ENCODE measurements at regions not wholly inside any gene's neighbourhood (a gene's known extent, or its start where the extent isn't known, plus 50 kb on each side); places are given as distances from the start of the nearest gene placed in this dataset.
"Not testable (repeated sequence)": the region's sequence is repeated elsewhere in the genome, so short reads cannot be mapped to it uniquely, and the experiment has no call there.

- no peaks in the 10 kb centered on the region for H3K4me1 Mint-ChIP-seq (ENCODE audit: low read depth)
- H3K27me3 Mint-ChIP-seq (ENCODE audit: low read depth): no peaks in the 10 kb centered on the region
- H3K4me3 Mint-ChIP-seq: no peak overlapping the region
- peaks cover 3% of the 10 kb centered on the region for H3K9me3 Mint-ChIP-seq
- no peaks in the 10 kb centered on the region for H3K36me3 Mint-ChIP-seq (ENCODE audit: low read depth)
- H3K27ac Mint-ChIP-seq: no peak overlapping the region
These were observed 116.5 kb upstream of the OTOS start for GRCh38 chr2:240256704-240257637.

- Mint-ChIP-seq H3K4me1 (ENCODE audit: low read depth) (no peaks in the 10 kb centered on the region), H3K27me3 (ENCODE audit: low read depth) (no peaks in the 10 kb centered on the region), H3K36me3 (ENCODE audit: low read depth) (no peaks in the 10 kb centered on the region), H3K9me3 (peaks cover 7% of the 10 kb centered on the region), H3K4me3 (no peak overlapping the region), H3K27ac (no peak overlapping the region)
These were observed 117.6 kb upstream of the OTOS start for GRCh38 chr2:240257940-240258580.

GRCh38 chr2:240258685-240259084 lies 118.2 kb upstream of the OTOS start:
- no peak overlapping the region for H3K27ac Mint-ChIP-seq
- no peaks in the 10 kb centered on the region for H3K27me3 Mint-ChIP-seq (ENCODE audit: low read depth)
- H3K4me1 Mint-ChIP-seq (ENCODE audit: low read depth): no peaks in the 10 kb centered on the region
- H3K4me3 Mint-ChIP-seq: no peak overlapping the region
- no peaks in the 10 kb centered on the region for H3K36me3 Mint-ChIP-seq (ENCODE audit: low read depth)
- H3K9me3 Mint-ChIP-seq: peaks cover 7% of the 10 kb centered on the region

DNA sequence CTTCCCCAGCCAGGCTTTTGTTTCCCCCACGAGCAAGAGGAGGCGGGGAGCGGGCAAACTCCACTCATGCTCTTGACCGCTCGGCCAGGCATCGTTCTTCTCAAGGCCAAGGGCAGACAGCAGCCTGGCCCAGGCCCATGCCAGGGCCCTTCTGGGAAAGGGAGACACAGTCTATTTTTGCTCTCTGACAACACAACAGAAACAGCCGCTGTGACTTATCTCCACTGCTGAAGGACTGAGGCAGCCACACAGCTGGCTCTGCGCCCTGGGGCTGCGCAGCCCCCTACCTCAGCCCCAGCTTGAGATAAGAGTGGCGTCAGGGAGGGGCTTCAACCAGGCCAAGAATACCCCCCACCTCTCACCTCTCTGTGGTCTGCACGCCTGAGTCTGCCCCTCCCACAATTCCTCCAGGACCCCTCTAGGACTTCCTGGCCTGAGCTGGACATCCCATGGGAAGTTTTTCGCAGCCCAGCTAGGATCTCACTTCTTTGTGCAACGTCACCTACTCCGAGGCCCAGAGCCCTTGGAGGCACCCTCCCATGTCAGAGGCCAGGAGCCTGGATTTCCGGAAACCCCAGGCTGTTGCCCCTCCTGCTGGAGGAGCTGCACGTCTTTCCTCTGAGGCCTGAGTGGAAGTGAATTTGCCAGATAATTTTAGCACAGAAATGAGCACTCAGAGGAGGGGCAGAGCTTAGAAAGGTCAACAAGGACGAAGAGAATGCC lies 118.9 kb upstream of the OTOS start:
- Mint-ChIP-seq H3K36me3 (ENCODE audit: low read depth) (no peaks in the 10 kb centered on the region), H3K27me3 (ENCODE audit: low read depth) (no peaks in the 10 kb centered on the region), H3K27ac (no peak overlapping the region), H3K9me3 (peaks cover 10% of the 10 kb centered on the region), H3K4me3 (no peak overlapping the region), H3K4me1 (ENCODE audit: low read depth) (no peaks in the 10 kb centered on the region)

- Mint-ChIP-seq H3K9me3 (peaks cover 10% of the 10 kb centered on the region), H3K4me1 (ENCODE audit: low read depth) (no peaks in the 10 kb centered on the region), H3K4me3 (no peak overlapping the region), H3K27me3 (ENCODE audit: low read depth) (no peaks in the 10 kb centered on the region), H3K27ac (no peak overlapping the region), H3K36me3 (ENCODE audit: low read depth) (no peaks in the 10 kb centered on the region)
These were observed 119.6 kb upstream of the OTOS start for GRCh38 chr2:240259924-240260529.

GRCh38 chr2:240260664-240261063 lies 120.2 kb upstream of the OTOS start:
- H3K4me3 Mint-ChIP-seq: no peak overlapping the region
- H3K27ac Mint-ChIP-seq: no peak overlapping the region
- H3K27me3 Mint-ChIP-seq (ENCODE audit: low read depth): no peaks in the 10 kb centered on the region
- H3K4me1 Mint-ChIP-seq (ENCODE audit: low read depth): no peaks in the 10 kb centered on the region
- no peaks in the 10 kb centered on the region for H3K36me3 Mint-ChIP-seq (ENCODE audit: low read depth)
- H3K9me3 Mint-ChIP-seq: peaks cover 10% of the 10 kb centered on the region

DNA sequence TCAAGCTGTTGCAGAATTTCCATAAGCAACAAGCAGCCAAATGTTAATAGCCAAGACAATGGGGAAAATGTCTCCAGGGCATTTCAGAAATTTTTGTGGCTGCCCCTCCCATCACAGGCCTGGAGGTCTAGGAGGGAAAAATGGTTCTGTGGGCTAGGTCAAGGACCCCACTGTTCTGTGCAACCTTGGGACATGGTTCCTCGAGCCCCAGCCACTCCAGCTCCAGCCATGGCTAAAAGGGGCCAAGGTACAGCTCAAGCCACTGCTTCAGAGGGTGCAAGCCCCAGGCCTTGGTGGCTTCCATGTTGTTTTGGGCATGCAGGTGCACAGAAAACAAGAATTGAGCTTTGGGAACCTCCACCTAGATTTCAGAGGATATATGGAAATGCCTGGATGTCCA lies 122.1 kb upstream of the OTOS start:
- not testable (repeated sequence) for H3K9me3 Mint-ChIP-seq; H3K36me3 Mint-ChIP-seq (ENCODE audit: low read depth); H3K4me1 Mint-ChIP-seq (ENCODE audit: low read depth); H3K27me3 Mint-ChIP-seq (ENCODE audit: low read depth); H3K4me3 Mint-ChIP-seq; H3K27ac Mint-ChIP-seq

GRCh38 chr2:240269380-240269779 lies 128.9 kb upstream of the OTOS start:
- H3K27me3 Mint-ChIP-seq (ENCODE audit: low read depth): peaks cover 33% of the 10 kb centered on the region
- no peaks in the 10 kb centered on the region for H3K4me1 Mint-ChIP-seq (ENCODE audit: low read depth)
- H3K27ac Mint-ChIP-seq: no peak overlapping the region
- no peak overlapping the region for H3K4me3 Mint-ChIP-seq
- peaks cover 8% of the 10 kb centered on the region for H3K9me3 Mint-ChIP-seq
- H3K36me3 Mint-ChIP-seq (ENCODE audit: low read depth): no peaks in the 10 kb centered on the region

DNA sequence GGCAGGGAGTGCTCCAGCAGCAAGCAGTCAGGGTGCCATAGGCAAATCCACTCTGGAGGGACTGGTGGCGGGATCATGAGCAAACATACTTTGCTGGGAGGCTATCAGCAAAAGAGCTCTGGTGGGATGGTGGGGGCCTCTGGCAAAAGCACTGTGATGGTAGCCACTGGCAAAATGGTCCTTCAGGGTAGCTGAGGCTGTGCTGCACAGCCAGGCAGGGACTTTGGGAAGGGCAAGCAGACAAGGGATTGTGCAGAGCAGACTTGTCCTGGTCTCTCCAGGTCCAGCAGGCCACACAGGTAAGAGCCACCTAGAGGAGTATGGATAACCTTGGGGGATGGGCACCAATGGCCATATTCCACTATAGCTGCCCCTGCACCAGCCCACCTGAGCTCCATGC lies 129.4 kb upstream of the OTOS start:
- Mint-ChIP-seq H3K9me3 (peaks cover 8% of the 10 kb centered on the region), H3K4me3 (no peak overlapping the region), H3K27ac (no peak overlapping the region), H3K36me3 (ENCODE audit: low read depth) (no peaks in the 10 kb centered on the region), H3K4me1 (ENCODE audit: low read depth) (no peaks in the 10 kb centered on the region), H3K27me3 (ENCODE audit: low read depth) (peaks cover 38% of the 10 kb centered on the region)

DNA sequence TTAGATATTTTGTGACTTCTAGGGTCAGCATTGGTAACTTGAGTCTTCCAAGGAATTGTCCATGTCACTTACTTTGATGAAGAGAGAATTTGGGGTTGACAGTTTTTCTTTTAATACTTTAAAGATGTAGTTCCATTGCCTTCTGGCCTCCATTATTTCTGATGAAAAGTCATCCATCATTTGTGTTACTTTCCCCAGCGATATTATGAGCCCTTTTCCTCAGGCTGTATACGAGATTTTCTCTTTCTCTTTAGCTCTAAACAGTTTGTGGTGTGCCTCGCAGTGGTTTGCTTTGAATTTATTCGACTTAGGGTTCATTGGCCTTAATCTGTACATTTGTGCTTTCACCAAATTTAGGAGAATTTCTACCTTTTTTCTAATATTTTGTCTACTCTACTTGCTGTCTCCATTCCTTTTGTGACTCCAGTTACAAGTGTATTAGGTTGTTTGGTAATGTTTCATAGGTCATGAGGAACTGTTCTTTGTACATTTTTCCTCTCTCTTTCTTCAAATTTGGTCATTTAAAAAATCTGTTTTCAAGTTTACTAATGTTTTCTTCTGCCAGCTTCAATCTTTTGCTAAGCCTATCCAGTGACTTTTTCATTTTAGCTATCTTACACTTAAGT lies 131.4 kb upstream of the OTOS start:
- Mint-ChIP-seq H3K27me3 (ENCODE audit: low read depth) (peaks cover 44% of the 10 kb centered on the region), H3K9me3 (peaks cover 8% of the 10 kb centered on the region)

GRCh38 chr2:240275386-240275785 lies 134.9 kb upstream of the OTOS start:
- H3K9me3 Mint-ChIP-seq: peaks cover 8% of the 10 kb centered on the region
- H3K36me3 Mint-ChIP-seq (ENCODE audit: low read depth): no peaks in the 10 kb centered on the region
- peaks cover 50% of the 10 kb centered on the region for H3K27me3 Mint-ChIP-seq (ENCODE audit: low read depth)
- H3K4me3 Mint-ChIP-seq: no peak overlapping the region
- no peaks in the 10 kb centered on the region for H3K4me1 Mint-ChIP-seq (ENCODE audit: low read depth)
- no peak overlapping the region for H3K27ac Mint-ChIP-seq

More for the DNA sequence above, 131.4 kb upstream of the OTOS start:
- no peaks in the 10 kb centered on the region for H3K4me1 Mint-ChIP-seq (ENCODE audit: low read depth)
- H3K4me3 Mint-ChIP-seq: no peak overlapping the region
- no peaks in the 10 kb centered on the region for H3K36me3 Mint-ChIP-seq (ENCODE audit: low read depth)
- no peak overlapping the region for H3K27ac Mint-ChIP-seq

DNA sequence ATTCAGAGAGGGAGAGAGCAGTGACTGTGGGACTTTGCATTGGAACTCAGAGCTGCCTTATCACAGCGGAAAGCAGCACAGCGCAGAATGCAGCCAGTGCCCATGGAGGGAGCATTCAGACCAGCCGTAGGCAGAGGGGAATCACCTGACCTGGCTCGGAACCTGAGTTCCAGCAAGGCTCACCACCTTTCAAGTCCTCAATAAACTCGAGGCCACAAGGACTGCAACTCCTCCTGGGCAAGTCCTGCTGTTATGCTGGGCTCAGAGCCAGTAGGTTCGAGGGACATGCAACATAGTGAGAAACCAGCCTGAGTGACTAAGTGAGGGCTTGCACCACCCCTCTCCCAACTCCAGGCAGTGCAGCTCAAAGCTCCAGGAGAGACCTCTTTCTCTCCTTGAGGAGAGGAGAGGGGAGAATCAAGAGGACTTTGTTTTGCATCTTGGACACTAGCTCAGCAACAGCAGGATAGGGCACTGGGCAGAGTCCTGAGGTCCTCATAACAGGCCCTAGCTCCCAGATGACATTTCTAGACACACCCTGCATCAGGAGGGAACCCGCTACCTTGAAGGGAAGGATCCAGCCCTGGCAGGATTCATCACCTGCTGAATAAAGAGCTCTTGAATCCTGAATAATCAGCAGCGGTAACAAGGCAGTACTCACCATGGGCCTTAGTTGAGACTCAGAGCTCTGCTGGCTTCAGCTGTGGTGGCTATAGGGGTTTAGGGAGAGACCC lies 136.8 kb upstream of the OTOS start:
- H3K4me1 Mint-ChIP-seq (ENCODE audit: low read depth): no peaks in the 10 kb centered on the region
- H3K27ac Mint-ChIP-seq: no peak overlapping the region
- H3K4me3 Mint-ChIP-seq: no peak overlapping the region
- peaks cover 3% of the 10 kb centered on the region for H3K9me3 Mint-ChIP-seq
- peaks cover 66% of the 10 kb centered on the region for H3K27me3 Mint-ChIP-seq (ENCODE audit: low read depth)
- H3K36me3 Mint-ChIP-seq (ENCODE audit: low read depth): no peaks in the 10 kb centered on the region

GRCh38 chr2:240277807-240278522 lies 137.5 kb upstream of the OTOS start:
- no peak overlapping the region for H3K4me3 Mint-ChIP-seq
- peaks cover 1% of the 10 kb centered on the region for H3K9me3 Mint-ChIP-seq
- no peaks in the 10 kb centered on the region for H3K4me1 Mint-ChIP-seq (ENCODE audit: low read depth)
- peaks cover 64% of the 10 kb centered on the region for H3K27me3 Mint-ChIP-seq (ENCODE audit: low read depth)
- no peak overlapping the region for H3K27ac Mint-ChIP-seq
- H3K36me3 Mint-ChIP-seq (ENCODE audit: low read depth): no peaks in the 10 kb centered on the region

Data from T-helper 1 cell treated with Interleukin-12 subunit alpha and Interleukin-12 subunit beta and Interleukin-4 antibody, amounts not matched to agents 30 μg/mL and 1 μg/mL, for 36 hours (primary cell).